Skeletal muscle tissue (tissue), 3 donors: ENCODE measurements at regions not wholly inside any gene's neighbourhood (a gene's known extent, or its start where the extent isn't known, plus 50 kb on each side); places are given as distances from the start of the nearest gene placed in this dataset.
"Not testable (repeated sequence)": the region's sequence is repeated elsewhere in the genome, so short reads cannot be mapped to it uniquely, and the experiment has no call there.

ENCODE experiments used
- H3K27ac ChIP-seq: one replicate; pipeline ENCODE4 v1.7.0; 2013; ENCODE audit warnings: mild to moderate bottlenecking, low read depth, low read length, inconsistent platforms
- H3K27me3 ChIP-seq, 3 donors: one replicate each; pipeline ENCODE4 v1.7.0; 2013; ENCODE audit warnings: low read length in 3 of 3; ENCODE audit not compliant: control insufficient read depth in 3 of 3, insufficient read depth in 3 of 3
- H3K36me3 ChIP-seq, 3 donors: one replicate each; pipeline ENCODE4 v1.7.0; 2013; ENCODE audit warnings: low read length in 3 of 3; ENCODE audit not compliant: control insufficient read depth in 3 of 3, insufficient read depth in 3 of 3
- H3K4me1 ChIP-seq, 3 donors: one replicate each; pipeline ENCODE4 v1.7.0; 2013; ENCODE audit warnings: low read length in 3 of 3, mild to moderate bottlenecking in 3 of 3; ENCODE audit not compliant: control insufficient read depth in 3 of 3, insufficient read depth in 3 of 3
- H3K4me3 ChIP-seq, 3 donors: one replicate each; pipeline ENCODE4 v1.7.0; 2013; ENCODE audit warnings: low read length in 3 of 3
- H3K9ac ChIP-seq, 3 donors: one replicate each; pipeline ENCODE4 v1.7.0; 2013; ENCODE audit warnings: low read length in 3 of 3, mild to moderate bottlenecking in 3 of 3, moderate library complexity in 2 of 3, low read depth in 1 of 3
- H3K9me3 ChIP-seq, 3 donors: one replicate each; pipeline ENCODE4 v1.7.0; 2013; ENCODE audit warnings: low read length in 3 of 3; ENCODE audit not compliant: control insufficient read depth in 3 of 3
- donor health status: Osteomylitis.

DNA sequence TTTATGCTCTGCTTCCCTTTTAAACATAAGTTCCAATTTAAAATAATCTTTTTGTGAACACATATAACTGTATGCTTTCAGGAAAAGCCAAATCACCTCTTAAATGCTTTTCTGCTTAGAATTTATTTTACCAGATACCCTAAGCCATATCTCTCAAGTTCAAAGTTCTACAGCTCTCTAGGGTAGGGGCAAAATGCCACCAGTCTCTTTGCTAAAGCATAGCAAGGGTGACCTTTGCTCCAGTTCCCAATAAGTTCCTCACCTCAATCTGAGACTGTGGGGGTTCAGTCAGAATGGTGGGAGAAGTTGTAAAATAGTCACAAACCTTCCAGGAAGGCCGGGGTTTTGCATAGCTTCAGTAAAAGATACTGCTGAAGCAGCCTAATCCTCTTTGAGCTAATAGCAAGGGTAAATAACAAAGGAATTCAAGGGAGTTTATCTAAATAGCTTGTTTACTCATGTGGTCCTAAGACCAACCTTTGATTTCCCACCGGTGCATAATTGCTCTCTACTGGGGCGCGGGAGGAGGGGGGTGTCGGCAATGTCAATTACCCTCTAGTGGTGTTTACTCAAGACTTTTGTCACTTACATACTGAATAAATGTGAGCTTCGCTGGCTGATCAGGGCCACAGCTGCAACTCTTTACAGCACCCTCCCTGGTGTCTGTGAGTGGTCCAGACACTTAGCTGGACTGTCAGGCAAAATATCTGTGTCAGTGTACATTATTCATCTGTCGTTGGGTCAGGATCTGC lies 1376.2 kb downstream of the NCAM2 start:
- no peak overlapping the region for H3K4me3 ChIP-seq
- no peak overlapping the region for H3K9ac ChIP-seq
- H3K27ac ChIP-seq = no peak overlapping the region
- no peaks in the 10 kb centered on the region for H3K36me3 ChIP-seq
- H3K9me3 ChIP-seq = no peaks in the 10 kb centered on the region
- no peaks in the 10 kb centered on the region for H3K4me1 ChIP-seq
- H3K27me3 ChIP-seq = no peaks in the 10 kb centered on the region

DNA sequence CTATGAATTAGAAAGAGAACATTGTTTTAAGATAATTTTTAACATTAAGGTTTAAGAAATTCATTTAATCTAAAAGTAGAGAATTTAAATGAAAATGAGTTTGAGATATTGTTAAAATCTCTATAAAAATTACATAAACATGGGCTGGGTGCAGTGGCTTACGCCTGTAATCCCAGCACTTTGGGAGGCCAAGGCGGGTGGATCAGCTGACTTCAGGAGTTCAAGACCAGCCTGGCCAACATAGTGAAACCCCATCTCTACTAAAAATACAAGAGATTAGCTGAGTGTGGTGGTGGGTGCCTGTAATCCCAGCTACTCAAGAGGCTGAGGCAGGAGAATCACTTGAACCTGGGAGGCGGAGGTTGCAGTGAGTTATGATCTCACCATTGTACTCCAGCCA lies 1379.6 kb downstream of the NCAM2 start:
- H3K4me1 ChIP-seq, H3K9me3 ChIP-seq, H3K27ac ChIP-seq, H3K4me3 ChIP-seq, H3K36me3 ChIP-seq, H3K9ac ChIP-seq, H3K27me3 ChIP-seq: not testable (repeated sequence)

- H3K4me3 ChIP-seq = no peak overlapping the region
- no peak overlapping the region for H3K9ac ChIP-seq
- H3K9me3 ChIP-seq = no peaks in the 10 kb centered on the region
- H3K36me3 ChIP-seq = no peaks in the 10 kb centered on the region
- H3K27me3 ChIP-seq = no peaks in the 10 kb centered on the region
- H3K4me1 ChIP-seq = no peaks in the 10 kb centered on the region
- H3K27ac ChIP-seq = no peak overlapping the region
These were observed 1395.1 kb downstream of the NCAM2 start for GRCh38 chr21:22393324-22393723.

- Histone ChIP-seq H3K4me3 (no peak overlapping the region), H3K9ac (no peak overlapping the region), H3K9me3 (no peaks in the 10 kb centered on the region), H3K27me3 (no peaks in the 10 kb centered on the region), H3K36me3 (no peaks in the 10 kb centered on the region), H3K4me1 (no peaks in the 10 kb centered on the region), H3K27ac (no peak overlapping the region)
These were observed 1397.8 kb downstream of the NCAM2 start for GRCh38 chr21:22395965-22396364.

DNA sequence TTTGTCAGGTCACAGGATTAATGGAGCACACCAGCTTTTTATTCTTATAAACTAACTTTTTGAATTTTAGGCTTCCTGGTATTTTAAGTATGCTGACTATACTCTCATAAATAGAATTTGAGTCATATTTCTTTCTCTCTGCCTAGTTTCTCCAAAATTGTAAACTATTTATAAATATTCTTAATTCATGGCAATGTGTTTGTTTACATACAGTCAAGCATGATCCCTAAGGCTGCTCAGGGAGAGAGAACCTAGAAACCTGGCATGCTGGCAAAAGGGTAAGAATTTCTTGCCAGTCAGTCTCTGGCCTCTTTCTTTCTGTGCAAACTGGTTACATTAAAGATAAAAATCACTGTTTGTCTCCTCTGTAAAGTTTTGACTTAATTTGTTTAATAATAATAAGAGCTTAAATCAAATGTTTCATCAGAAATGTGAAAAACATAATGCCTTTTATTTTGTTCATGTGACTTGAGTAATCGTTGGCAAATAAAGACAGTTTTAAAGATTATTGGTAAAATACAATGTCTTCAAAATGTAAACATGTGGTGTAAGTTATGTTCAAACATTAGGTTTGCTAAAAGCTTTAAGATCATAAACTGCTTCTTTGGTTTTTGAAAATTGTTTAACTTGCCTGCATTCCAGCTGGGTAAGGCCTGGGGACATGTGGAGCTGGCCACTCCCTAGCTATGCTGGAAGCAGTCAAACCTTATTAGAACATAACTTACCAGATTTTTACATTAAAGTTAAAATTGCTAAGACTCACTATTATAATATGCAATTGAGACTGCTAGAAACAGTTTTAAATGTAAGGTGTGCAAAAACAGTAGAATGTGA lies 1401.7 kb downstream of the NCAM2 start:
- H3K27ac ChIP-seq = no peak overlapping the region
- H3K4me1 ChIP-seq = no peaks in the 10 kb centered on the region
- no peaks in the 10 kb centered on the region for H3K27me3 ChIP-seq
- H3K4me3 ChIP-seq = no peak overlapping the region
- H3K36me3 ChIP-seq = no peaks in the 10 kb centered on the region
- no peaks in the 10 kb centered on the region for H3K9me3 ChIP-seq
- no peak overlapping the region for H3K9ac ChIP-seq

GRCh38 chr21:22409571-22409970 lies 1411.4 kb downstream of the NCAM2 start:
- H3K9ac ChIP-seq = no peak overlapping the region
- H3K27me3 ChIP-seq = no peaks in the 10 kb centered on the region
- no peaks in the 10 kb centered on the region for H3K9me3 ChIP-seq
- no peak overlapping the region for H3K27ac ChIP-seq
- H3K4me3 ChIP-seq = no peak overlapping the region
- H3K36me3 ChIP-seq = no peaks in the 10 kb centered on the region
- no peaks in the 10 kb centered on the region for H3K4me1 ChIP-seq

- Histone ChIP-seq H3K9me3 (no peaks in the 10 kb centered on the region), H3K9ac (no peak overlapping the region), H3K36me3 (no peaks in the 10 kb centered on the region), H3K27ac (no peak overlapping the region), H3K4me1 (no peaks in the 10 kb centered on the region), H3K4me3 (no peak overlapping the region), H3K27me3 (no peaks in the 10 kb centered on the region)
These were observed 1418.3 kb downstream of the NCAM2 start for GRCh38 chr21:22416555-22416954.

DNA sequence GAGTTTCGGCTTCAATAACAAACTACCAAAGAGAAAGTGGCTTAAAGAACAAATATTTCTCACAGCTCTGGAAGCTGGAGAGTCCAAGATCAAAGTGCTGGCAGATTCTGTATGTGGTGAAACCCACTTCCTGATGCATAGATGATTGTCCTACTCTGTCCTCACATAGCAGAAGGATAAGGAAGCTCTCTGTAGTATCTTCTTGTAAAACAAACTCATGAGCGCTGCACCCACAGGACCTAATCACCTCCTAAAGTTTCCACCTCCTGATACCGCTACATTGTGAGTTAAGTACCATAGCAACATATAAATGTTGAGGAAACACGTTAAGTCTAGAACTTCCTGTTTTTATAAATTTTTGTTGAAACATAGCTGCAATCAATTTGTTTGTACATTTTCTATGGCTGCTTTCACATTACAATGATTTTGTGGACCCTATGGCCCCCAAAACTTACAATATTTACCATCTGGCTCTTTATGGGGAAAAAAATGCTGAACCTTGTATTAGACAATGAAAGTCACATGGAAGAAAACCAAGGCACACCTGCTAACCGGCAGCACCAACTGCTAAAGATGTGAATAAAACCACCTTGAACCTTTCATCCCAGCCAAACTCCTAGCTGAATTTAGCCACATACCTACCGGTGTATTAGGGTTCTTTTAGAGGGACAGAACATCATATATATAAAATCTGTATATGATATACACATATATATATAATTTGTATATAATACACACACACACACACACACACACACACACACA lies 1423.4 kb downstream of the NCAM2 start:
- Histone ChIP-seq H3K4me1 (no peaks in the 10 kb centered on the region), H3K36me3 (no peaks in the 10 kb centered on the region), H3K27me3 (no peaks in the 10 kb centered on the region)

GRCh38 chr21:22438428-22439086 lies 1440.3 kb downstream of the NCAM2 start:
- no peaks in the 10 kb centered on the region for H3K36me3 ChIP-seq
- H3K4me3 ChIP-seq = no peak overlapping the region
- no peaks in the 10 kb centered on the region for H3K9me3 ChIP-seq
- no peaks in the 10 kb centered on the region for H3K27me3 ChIP-seq
- no peak overlapping the region for H3K9ac ChIP-seq
- no peak overlapping the region for H3K27ac ChIP-seq
- no peaks in the 10 kb centered on the region for H3K4me1 ChIP-seq

More for the DNA sequence above, 1423.4 kb downstream of the NCAM2 start:
- no peak overlapping the region for H3K9ac ChIP-seq
- no peak overlapping the region for H3K4me3 ChIP-seq
- no peaks in the 10 kb centered on the region for H3K9me3 ChIP-seq
- H3K27ac ChIP-seq = no peak overlapping the region
